Astrocyte (in vitro differentiated cells and primary cell): ENCODE measurements at regions not wholly inside any gene's neighbourhood (a gene's known extent, or its start where the extent isn't known, plus 50 kb on each side); places are given as distances from the start of the nearest gene placed in this dataset.

Source experiments
- DNase-seq: peaks from one replicate; pipeline ENCODE4 v3.0.0-alpha.2; 2010; ENCODE audit warnings: low read depth
- FAIRE-seq: peaks from 2 replicates; lab custom pipeline; 2011; peaks lifted over from hg19 to GRCh38; lab: Jason Lieb, UNC
- H2AFZ ChIP-seq: 2 replicates; pipeline ENCODE4 v1.6.0; 2012; ENCODE audit warnings: low read depth, low read length, inconsistent platforms
- H3K27ac ChIP-seq: 2 replicates; pipeline ENCODE4 v1.5.1; 2011; ENCODE audit warnings: low read depth, low read length, inconsistent platforms
- H3K27me3 ChIP-seq: 2 replicates; pipeline ENCODE4 v1.6.0; 2011; ENCODE audit warnings: low read length, inconsistent platforms; ENCODE audit not compliant: insufficient read depth
- H3K36me3 ChIP-seq: 2 replicates; pipeline ENCODE4 v1.5.1; 2011; ENCODE audit warnings: low read length, inconsistent platforms; ENCODE audit not compliant: insufficient read depth
- H3K4me1 ChIP-seq: 2 replicates; pipeline ENCODE4 v1.5.1; 2011; ENCODE audit warnings: low read length, inconsistent platforms; ENCODE audit not compliant: insufficient read depth
- H3K4me2 ChIP-seq: 2 replicates; pipeline ENCODE4 v1.6.0; 2012; ENCODE audit warnings: low read length, inconsistent platforms
- H3K4me3 ChIP-seq: 2 replicates; pipeline ENCODE4 v1.5.1; 2011; ENCODE audit warnings: low read depth, mild to moderate bottlenecking, low read length, inconsistent platforms; ENCODE audit not compliant: insufficient read depth
- H3K79me2 ChIP-seq: 2 replicates; pipeline ENCODE4 v1.6.0; 2012; ENCODE audit warnings: mild to moderate bottlenecking, low read length, inconsistent platforms; ENCODE audit not compliant: insufficient read depth
- H3K9ac ChIP-seq: 2 replicates; pipeline ENCODE4 v1.6.0; 2012; ENCODE audit warnings: mild to moderate bottlenecking, low read length, inconsistent platforms
- H3K9me3 ChIP-seq: 2 replicates; pipeline ENCODE4 v1.5.1; 2012; ENCODE audit warnings: low read depth, mild to moderate bottlenecking, low read length, inconsistent platforms; ENCODE audit not compliant: insufficient read depth
- H4K20me1 ChIP-seq: 2 replicates; pipeline ENCODE4 v1.6.0; 2012; ENCODE audit warnings: low read length, inconsistent platforms; ENCODE audit not compliant: insufficient read depth
- H3K27ac Mint-ChIP-seq: one replicate; pipeline ENCODE4 v1.8.0; 2021; ENCODE audit warnings: mild to moderate bottlenecking, mixed read lengths; ENCODE audit not compliant: unreplicated experiment
- H3K27me3 Mint-ChIP-seq: one replicate; pipeline ENCODE4 v1.8.0; 2021; ENCODE audit warnings: low read depth, mixed read lengths; ENCODE audit not compliant: unreplicated experiment
- H3K36me3 Mint-ChIP-seq: one replicate; pipeline ENCODE4 v1.8.0; 2021; ENCODE audit warnings: low read depth, mixed read lengths; ENCODE audit not compliant: unreplicated experiment
- H3K4me1 Mint-ChIP-seq: one replicate; pipeline ENCODE4 v1.8.0; 2021; ENCODE audit warnings: low read depth, mixed read lengths; ENCODE audit not compliant: unreplicated experiment
- H3K4me3 Mint-ChIP-seq: one replicate; pipeline ENCODE4 v1.8.0; 2021; ENCODE audit warnings: mild to moderate bottlenecking, moderate library complexity, mixed read lengths; ENCODE audit not compliant: unreplicated experiment
- H3K9me3 Mint-ChIP-seq: one replicate; pipeline ENCODE4 v1.8.0; 2021; ENCODE audit warnings: mild to moderate bottlenecking, mixed read lengths; ENCODE audit not compliant: unreplicated experiment
- EZH2 ChIP-seq: IDR thresholded peaks from 2 replicates; pipeline ENCODE4 v1.6.1; 2012; ENCODE audit warnings: mild to moderate bottlenecking, low read length, inconsistent platforms; ENCODE audit not compliant: insufficient read depth
- TF ChIP-seq, protein P1 (sequence below): IDR thresholded peaks from 2 replicates; pipeline ENCODE4 v1.5.1; 2011; ENCODE audit warnings: low read depth, mild to moderate bottlenecking, inconsistent platforms, low read length, moderate library complexity; ENCODE audit not compliant: insufficient read depth

DNA sequence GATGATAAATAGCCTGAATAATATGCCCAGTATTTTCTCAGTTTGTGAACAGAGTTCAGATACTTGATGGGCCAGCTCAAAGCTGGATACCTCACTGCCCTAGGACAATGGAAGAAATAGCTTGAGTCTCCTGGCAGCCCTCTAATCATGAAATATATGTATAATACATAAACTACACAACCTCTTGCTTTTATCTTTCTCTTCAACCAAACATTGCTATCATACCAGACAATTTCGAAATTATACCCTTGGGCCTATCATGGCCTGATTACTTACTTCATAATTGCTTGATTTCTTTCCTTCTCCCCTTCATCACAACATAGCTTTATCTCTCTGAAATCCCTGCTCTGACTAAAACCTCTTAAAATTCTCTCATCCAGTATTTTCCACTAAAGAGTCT, 1144.9 kb upstream of the C9orf72 start:
- no peaks in the 10 kb centered on the region for H3K36me3 Mint-ChIP-seq
- no peaks in the 10 kb centered on the region for H3K27me3 ChIP-seq
- no peak for TF ChIP-seq EZH2
- TF ChIP-seq, protein P1, sequence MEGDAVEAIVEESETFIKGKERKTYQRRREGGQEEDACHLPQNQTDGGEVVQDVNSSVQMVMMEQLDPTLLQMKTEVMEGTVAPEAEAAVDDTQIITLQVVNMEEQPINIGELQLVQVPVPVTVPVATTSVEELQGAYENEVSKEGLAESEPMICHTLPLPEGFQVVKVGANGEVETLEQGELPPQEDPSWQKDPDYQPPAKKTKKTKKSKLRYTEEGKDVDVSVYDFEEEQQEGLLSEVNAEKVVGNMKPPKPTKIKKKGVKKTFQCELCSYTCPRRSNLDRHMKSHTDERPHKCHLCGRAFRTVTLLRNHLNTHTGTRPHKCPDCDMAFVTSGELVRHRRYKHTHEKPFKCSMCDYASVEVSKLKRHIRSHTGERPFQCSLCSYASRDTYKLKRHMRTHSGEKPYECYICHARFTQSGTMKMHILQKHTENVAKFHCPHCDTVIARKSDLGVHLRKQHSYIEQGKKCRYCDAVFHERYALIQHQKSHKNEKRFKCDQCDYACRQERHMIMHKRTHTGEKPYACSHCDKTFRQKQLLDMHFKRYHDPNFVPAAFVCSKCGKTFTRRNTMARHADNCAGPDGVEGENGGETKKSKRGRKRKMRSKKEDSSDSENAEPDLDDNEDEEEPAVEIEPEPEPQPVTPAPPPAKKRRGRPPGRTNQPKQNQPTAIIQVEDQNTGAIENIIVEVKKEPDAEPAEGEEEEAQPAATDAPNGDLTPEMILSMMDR: no peak
- H3K36me3 ChIP-seq: no peaks in the 10 kb centered on the region
- H3K27ac ChIP-seq: no peak overlapping the region
- no peak overlapping the region for H3K4me2 ChIP-seq
- H3K79me2 ChIP-seq: no peaks in the 10 kb centered on the region
- no peak overlapping the region for H3K4me3 Mint-ChIP-seq
- H3K27me3 Mint-ChIP-seq: no peaks in the 10 kb centered on the region
- H3K9me3 Mint-ChIP-seq: no peaks in the 10 kb centered on the region
- DNase-seq (no peak), FAIRE-seq (no peak)
- no peak overlapping the region for H3K4me3 ChIP-seq
- H4K20me1 ChIP-seq: no peaks in the 10 kb centered on the region
- H3K4me1 Mint-ChIP-seq: no peaks in the 10 kb centered on the region
- no peak overlapping the region for H3K27ac Mint-ChIP-seq
- no peak overlapping the region for H3K9ac ChIP-seq
- no peak overlapping the region for H2AFZ ChIP-seq
- H3K9me3 ChIP-seq: no peaks in the 10 kb centered on the region
- no peaks in the 10 kb centered on the region for H3K4me1 ChIP-seq

- Histone ChIP-seq H3K27me3 (no peaks in the 10 kb centered on the region), H3K4me1 (no peaks in the 10 kb centered on the region), H4K20me1 (no peaks in the 10 kb centered on the region), H3K36me3 (no peaks in the 10 kb centered on the region), H3K9ac (no peak overlapping the region), H3K4me2 (no peak overlapping the region), H3K4me3 (no peak overlapping the region), H2AFZ (no peak overlapping the region), H3K27ac (no peak overlapping the region), H3K79me2 (no peaks in the 10 kb centered on the region), H3K9me3 (no peaks in the 10 kb centered on the region)
- no peak for TF ChIP-seq EZH2
- TF ChIP-seq, protein P1: no peak
- no peak for FAIRE-seq
- no peak for DNase-seq
- Mint-ChIP-seq H3K36me3 (no peaks in the 10 kb centered on the region), H3K9me3 (no peaks in the 10 kb centered on the region), H3K4me3 (no peak overlapping the region), H3K27me3 (no peaks in the 10 kb centered on the region), H3K27ac (no peak overlapping the region), H3K4me1 (no peaks in the 10 kb centered on the region)
Measured at GRCh38 chr9:28720746-28721145, 1147.5 kb upstream of the C9orf72 start.

GRCh38 chr9:28730111-28730510, 1156.8 kb upstream of the C9orf72 start:
- Histone ChIP-seq H3K4me3 (no peak overlapping the region), H3K4me1 (no peaks in the 10 kb centered on the region), H3K27ac (no peak overlapping the region), H4K20me1 (no peaks in the 10 kb centered on the region), H3K4me2 (no peak overlapping the region), H3K27me3 (no peaks in the 10 kb centered on the region), H3K79me2 (no peaks in the 10 kb centered on the region), H3K36me3 (no peaks in the 10 kb centered on the region), H2AFZ (no peak overlapping the region), H3K9ac (no peak overlapping the region), H3K9me3 (no peaks in the 10 kb centered on the region)
- no peak overlapping the region for H3K4me3 Mint-ChIP-seq
- no peaks in the 10 kb centered on the region for H3K9me3 Mint-ChIP-seq
- H3K4me1 Mint-ChIP-seq: no peaks in the 10 kb centered on the region
- TF ChIP-seq EZH2: no peak
- TF ChIP-seq, protein P1: no peak
- H3K27me3 Mint-ChIP-seq: no peaks in the 10 kb centered on the region
- no peaks in the 10 kb centered on the region for H3K36me3 Mint-ChIP-seq
- no peak overlapping the region for H3K27ac Mint-ChIP-seq
- FAIRE-seq (no peak), DNase-seq (no peak)
